H1 (cell line): ENCODE measurements at regions not wholly inside any gene's neighbourhood (a gene's known extent, or its start where the extent isn't known, plus 50 kb on each side); places are given as distances from the start of the nearest gene placed in this dataset.

Experiments
- RXRA ChIP-seq: IDR thresholded peaks from 2 replicates; pipeline ENCODE4 v1.6.1; 2011; ENCODE audit warnings: low read depth, mild to moderate bottlenecking, low read length, moderate library complexity; ENCODE audit not compliant: insufficient read depth
- SRF ChIP-seq: IDR thresholded peaks from 2 replicates; pipeline ENCODE4 v1.6.1; 2011; ENCODE audit warnings: mild to moderate bottlenecking, low read depth, low read length, moderate library complexity

DNA sequence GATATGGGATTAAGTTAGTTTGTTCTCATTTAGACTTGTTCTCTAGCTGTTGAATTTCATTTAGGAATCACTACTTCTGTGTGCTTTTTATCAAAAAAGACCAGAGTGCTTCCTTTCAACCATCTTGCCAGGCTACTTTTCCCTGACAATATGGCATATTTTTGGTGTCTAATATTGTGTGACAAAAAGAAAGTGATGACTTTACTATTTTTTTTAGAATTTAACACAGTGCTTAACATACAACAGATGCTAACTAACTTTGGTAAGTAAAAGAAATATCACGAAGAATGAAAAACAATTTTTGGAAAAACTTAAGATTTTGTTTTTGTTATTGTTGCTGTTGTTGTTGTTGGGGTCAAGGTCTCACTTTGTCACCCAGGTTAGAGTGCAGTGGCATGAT lies 462.2 kb upstream of the PABPC4L start (continued):
- TF ChIP-seq RXRA, result no peak
- no peak for TF ChIP-seq SRF
